Upper lobe of left lung (tissue), 6 donors: ENCODE measurements at regions not wholly inside any gene's neighbourhood (a gene's known extent, or its start where the extent isn't known, plus 50 kb on each side); places are given as distances from the start of the nearest gene placed in this dataset.
"Not testable (repeated sequence)": the region's sequence is repeated elsewhere in the genome, so short reads cannot be mapped to it uniquely, and the experiment has no call there.

Experiments used
- ATAC-seq, 2 donors: fragments of 200-7000 bp; cut with Tn5 transposase; one replicate each; pipeline ENCODE4 v1.9.1; 2022; ENCODE audit warnings: mild to moderate bottlenecking in 2 of 2, moderate library complexity in 2 of 2; ENCODE audit not compliant: low FRiP score in 2 of 2
- DNase-seq, 2 donors: peaks; one replicate each; pipeline ENCODE4 v3.0.0-alpha.2; 2019 to 2020
- H3K27ac ChIP-seq, 4 donors: fragments of 200-600 bp; sonication (generic); one replicate each; pipeline ENCODE4 v1.5.1; 2016 to 2019
- H3K27me3 ChIP-seq, 4 donors: fragments of 200-600 bp; sonication (generic); one replicate each; pipeline ENCODE4 v1.5.1; 2017 to 2019
- H3K36me3 ChIP-seq, 4 donors: fragments of 200-600 bp; sonication (generic); one replicate each; pipeline ENCODE4 v1.5.1; 2016 to 2019
- H3K4me1 ChIP-seq, 4 donors: fragments of 200-600 bp; sonication (generic); one replicate each; pipeline ENCODE4 v1.5.1; 2018 to 2019
- H3K4me3 ChIP-seq, 4 donors: fragments of 200-600 bp; sonication (generic); one replicate each; pipeline ENCODE4 v1.5.1; 2017 to 2019; ENCODE audit warnings: mild to moderate bottlenecking in 2 of 4, moderate library complexity in 1 of 4
- H3K9me3 ChIP-seq, 4 donors: fragments of 200-600 bp; sonication (generic); one replicate each; pipeline ENCODE4 v1.5.1; 2018 to 2019
- CTCF ChIP-seq, 6 experiments: fragments of 450-650 bp in 4 of 6; fragments of 200-600 bp in 2 of 6; sonication (generic) in 2 of 6; IDR thresholded peaks; one replicate each; pipeline ENCODE4 v1.5.1; 2016 to 2019; ENCODE audit warnings: antibody characterized with exemption in 6 of 6
- EP300 ChIP-seq, 4 donors: sonication (generic); formaldehyde crosslinking; IDR thresholded peaks; one replicate each; pipeline ENCODE4 v1.5.1; 2017; ENCODE audit warnings: antibody characterized with exemption in 4 of 4, control low read depth in 2 of 4
- POLR2A ChIP-seq, 4 donors: fragments of 450-650 bp; IDR thresholded peaks; one replicate each; pipeline ENCODE4 v1.5.1; 2016 to 2017; ENCODE audit warnings: antibody characterized with exemption in 4 of 4, mild to moderate bottlenecking in 2 of 4
- POLR2AphosphoS5 ChIP-seq, 2 donors: sonication (generic); formaldehyde crosslinking; IDR thresholded peaks; one replicate each; pipeline ENCODE4 v1.5.1; 2017; ENCODE audit warnings: antibody characterized with exemption in 2 of 2
- WGBS, 2 donors: methylation state at CpG; one replicate each; pipeline ENCODE4 v1.1.5; 2017 to 2018; 5-methylcytosine and 5-hydroxymethylcytosine counted together
- donor health status: DM: no; HTN: no; CAD: no; lungs with moderate emphysema.
- donor health status: DM: no; HTN: yes; CAD: no; lungs with severe emphysema.

- H3K27ac ChIP-seq: no peak overlapping the region
- no peaks in the 10 kb centered on the region for H3K36me3 ChIP-seq
- H3K27me3 ChIP-seq: no peaks in the 10 kb centered on the region
- H3K9me3 ChIP-seq: peaks cover 0 to 13% (median 5%) of the 10 kb centered on the region in 4 donors
- 43 to 58% methylated on average over 2 of the region's 2 CpGs for WGBS, 2 donors
- ATAC-seq (no peak), DNase-seq (no peak)
- H3K4me1 ChIP-seq: no peaks in the 10 kb centered on the region
- TF ChIP-seq POLR2AphosphoS5 (IDR thresholded peaks at IDR 0.05) (no peak), EP300 (IDR thresholded peaks at IDR 0.05) (no peak), CTCF (IDR thresholded peaks at IDR 0.05) (no peak), POLR2A (IDR thresholded peaks at IDR 0.05) (no peak)
- no peak overlapping the region for H3K4me3 ChIP-seq
Measured at GRCh38 chr2:195443926-195444325, 213.1 kb upstream of the SLC39A10 start.

- no peak overlapping the region for H3K27ac ChIP-seq
- no peak for TF ChIP-seq POLR2A (IDR thresholded peaks at IDR 0.05)
- TF ChIP-seq EP300 (IDR thresholded peaks at IDR 0.05): no peak
- no peak for TF ChIP-seq CTCF (IDR thresholded peaks at IDR 0.05)
- no peak for TF ChIP-seq POLR2AphosphoS5 (IDR thresholded peaks at IDR 0.05)
- no peak overlapping the region for H3K4me3 ChIP-seq
- no peaks in the 10 kb centered on the region for H3K4me1 ChIP-seq
- peaks cover 0 to 13% (median 5%) of the 10 kb centered on the region in 4 donors for H3K9me3 ChIP-seq
- no peaks in the 10 kb centered on the region for H3K36me3 ChIP-seq
- 83 to 88% methylated on average over 3 of the region's 3 CpGs for WGBS, 2 donors
- ATAC-seq (no peak), DNase-seq (no peak)
- H3K27me3 ChIP-seq: no peaks in the 10 kb centered on the region
Measured at GRCh38 chr2:195442458-195443175, 214.4 kb upstream of the SLC39A10 start.

- peaks cover 0 to 13% (median 5%) of the 10 kb centered on the region in 4 donors for H3K9me3 ChIP-seq
- TF ChIP-seq POLR2A (IDR thresholded peaks at IDR 0.05): no peak
- no peak for TF ChIP-seq EP300 (IDR thresholded peaks at IDR 0.05)
- no peak for TF ChIP-seq POLR2AphosphoS5 (IDR thresholded peaks at IDR 0.05)
- TF ChIP-seq CTCF (IDR thresholded peaks at IDR 0.05): no peak
- H3K27ac ChIP-seq: no peak overlapping the region
- ATAC-seq (no peak), DNase-seq (no peak)
- 89 to 93% methylated on average over 7 of the region's 7 CpGs for WGBS, 2 donors
- no peak overlapping the region for H3K4me3 ChIP-seq
- no peaks in the 10 kb centered on the region for H3K27me3 ChIP-seq
- H3K36me3 ChIP-seq: no peaks in the 10 kb centered on the region
- H3K4me1 ChIP-seq: no peaks in the 10 kb centered on the region
Measured at GRCh38 chr2:195438692-195439091, 218.3 kb upstream of the SLC39A10 start.

- Histone ChIP-seq H3K27ac (no peak overlapping the region), H3K4me1 (no peaks in the 10 kb centered on the region), H3K27me3 (no peaks in the 10 kb centered on the region), H3K9me3 (peaks cover 0 to 11% (median 5%) of the 10 kb centered on the region in 4 donors), H3K36me3 (no peaks in the 10 kb centered on the region), H3K4me3 (no peak overlapping the region)
- TF ChIP-seq POLR2AphosphoS5 (IDR thresholded peaks at IDR 0.05) (no peak), EP300 (IDR thresholded peaks at IDR 0.05) (no peak), POLR2A (IDR thresholded peaks at IDR 0.05) (no peak), CTCF (IDR thresholded peaks at IDR 0.05) (no peak)
- WGBS, 2 donors: 92 to 98% methylated on average over 18 of the region's 18 CpGs
- DNase-seq (peak in 1 of 2 donors; percentile 56), ATAC-seq (no peak)
Measured at GRCh38 chr2:195437521-195437920, 219.5 kb upstream of the SLC39A10 start.

GRCh38 chr2:195434346-195434745 is 222.7 kb upstream of the SLC39A10 start:
- Histone ChIP-seq H3K27ac (no peak overlapping the region), H3K36me3 (no peaks in the 10 kb centered on the region), H3K4me1 (no peaks in the 10 kb centered on the region), H3K27me3 (no peaks in the 10 kb centered on the region), H3K9me3 (no peaks in the 10 kb centered on the region), H3K4me3 (no peak overlapping the region)
- TF ChIP-seq POLR2AphosphoS5 (IDR thresholded peaks at IDR 0.05) (no peak), CTCF (IDR thresholded peaks at IDR 0.05) (no peak), EP300 (IDR thresholded peaks at IDR 0.05) (no peak), POLR2A (IDR thresholded peaks at IDR 0.05) (no peak)
- DNase-seq (no peak), ATAC-seq (no peak)
- WGBS, 2 donors: 74 to 91% methylated on average over 1 of the region's 1 CpG

GRCh38 chr2:195433729-195434128 is 223.3 kb upstream of the SLC39A10 start:
- H3K9me3 ChIP-seq, DNase-seq, H3K27me3 ChIP-seq, H3K4me3 ChIP-seq, ATAC-seq, H3K27ac ChIP-seq, H3K36me3 ChIP-seq, H3K4me1 ChIP-seq: not testable (repeated sequence)
- WGBS, 2 donors: 81 to 85% methylated on average over 2 of the region's 2 CpGs
